AG09319 (cell line): ENCODE measurements at regions not wholly inside any gene's neighbourhood (a gene's known extent, or its start where the extent isn't known, plus 50 kb on each side); places are given as distances from the start of the nearest gene placed in this dataset.

Source experiments
- DNase-seq: peaks from one replicate; pipeline ENCODE4 v3.0.0-alpha.2; 2010; ENCODE audit warnings: low read depth; ENCODE audit errors: extremely low read depth
- CTCF ChIP-seq: IDR thresholded peaks from 2 replicates; pipeline ENCODE4 v1.5.1; 2011; ENCODE audit warnings: low read depth, mild to moderate bottlenecking, inconsistent platforms, low read length, moderate library complexity

GRCh38 chr6:126198631-126199030 is 141.3 kb upstream of the CENPW start:
- no peak for TF ChIP-seq CTCF
- DNase-seq: no peak

- no peak for DNase-seq
- no peak for TF ChIP-seq CTCF
Measured at GRCh38 chr6:126199466-126199865, 140.4 kb upstream of the CENPW start.

- no peak for TF ChIP-seq CTCF
- no peak for DNase-seq
Measured at GRCh38 chr6:126202707-126203106, 137.2 kb upstream of the CENPW start.

- DNase-seq: no peak
- no peak for TF ChIP-seq CTCF
Measured at GRCh38 chr6:126204126-126204525, 135.8 kb upstream of the CENPW start.

GRCh38 chr6:126204598-126204997 is 135.3 kb upstream of the CENPW start:
- no peak for DNase-seq
- no peak for TF ChIP-seq CTCF

- DNase-seq: no peak
- TF ChIP-seq CTCF: no peak
Measured at GRCh38 chr6:126206504-126207246, 133.2 kb upstream of the CENPW start.

GRCh38 chr6:126210398-126211075 is 129.4 kb upstream of the CENPW start:
- TF ChIP-seq CTCF: no peak

More at GRCh38 chr6:126210398-126211075, 129.4 kb upstream of the CENPW start:
- no peak for DNase-seq
